ENCODE measurements at regions not wholly inside any gene's neighbourhood (a gene's known extent, or its start where the extent isn't known, plus 50 kb on each side); places are given as distances from the start of the nearest gene placed in this dataset.

- TF ChIP-seq CTCF (IDR thresholded peaks at IDR 0.05): no peak
- no peak for TF ChIP-seq EZH2 (IDR thresholded peaks at IDR 0.05; ENCODE audit: borderline replicate concordance, insufficient read depth, low read depth, low read length, poor library complexity, severe bottlenecking)
Measured at GRCh38 chr13:102960959-102961358, 105.3 kb downstream of the SLC10A2 start.
